GM21528 (cell line): ENCODE measurements at regions not wholly inside any gene's neighbourhood (a gene's known extent, or its start where the extent isn't known, plus 50 kb on each side); places are given as distances from the start of the nearest gene placed in this dataset.
"Not testable (repeated sequence)": the region's sequence is repeated elsewhere in the genome, so short reads cannot be mapped to it uniquely, and the experiment has no call there.

ENCODE experiments used
- ATAC-seq: cut with Tn5 transposase; IDR thresholded peaks from one replicate; pipeline ENCODE4 v1.9.1; 2021; ENCODE audit warnings: mild to moderate bottlenecking, moderate library complexity; ENCODE audit not compliant: unreplicated experiment, low FRiP score

- no peak for ATAC-seq
These were observed 311.5 kb upstream of the ID2 start for GRCh38 chr2:8370258-8370802.

DNA sequence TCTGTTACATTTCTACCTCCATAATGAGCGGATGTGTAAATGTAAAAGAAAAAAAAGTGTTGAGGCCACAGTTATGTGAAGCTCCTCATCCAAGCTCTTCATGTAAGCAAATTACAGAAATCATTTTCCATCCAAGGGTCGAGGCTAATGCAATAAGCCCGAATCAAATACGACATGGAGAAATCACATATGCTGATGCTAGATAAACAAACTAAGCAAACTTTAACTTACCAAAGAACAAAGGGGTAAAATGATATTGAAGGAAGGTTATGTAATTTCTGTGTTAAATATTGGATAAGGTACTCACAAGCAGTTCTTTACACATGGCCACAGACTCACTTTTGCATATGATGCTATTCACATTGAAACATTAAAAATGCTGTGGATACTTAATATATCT lies 310.2 kb upstream of the ID2 start:
- ATAC-seq = no peak

DNA sequence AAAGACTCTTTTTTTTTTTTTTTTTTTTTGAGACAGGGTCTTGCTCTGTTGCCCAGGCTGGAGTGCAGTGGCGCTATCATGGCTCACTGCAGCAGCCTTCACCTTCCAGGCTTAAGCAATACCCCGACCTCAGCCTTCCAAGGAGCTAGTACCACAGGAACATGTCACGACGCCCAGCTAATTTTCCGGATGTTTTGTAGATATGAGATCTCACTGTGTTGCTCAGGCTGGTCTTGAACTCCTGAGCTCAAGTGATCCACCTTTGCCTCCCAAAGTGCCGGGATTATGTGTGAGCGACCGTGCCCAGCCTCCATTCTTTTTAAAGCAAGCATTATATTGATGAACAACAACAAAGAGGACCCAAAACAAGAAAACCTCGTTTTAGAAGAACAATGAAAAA lies 307.1 kb upstream of the ID2 start:
- no peak for ATAC-seq

- ATAC-seq = no peak
These were observed 305.0 kb upstream of the ID2 start for GRCh38 chr2:8376603-8377410.

DNA sequence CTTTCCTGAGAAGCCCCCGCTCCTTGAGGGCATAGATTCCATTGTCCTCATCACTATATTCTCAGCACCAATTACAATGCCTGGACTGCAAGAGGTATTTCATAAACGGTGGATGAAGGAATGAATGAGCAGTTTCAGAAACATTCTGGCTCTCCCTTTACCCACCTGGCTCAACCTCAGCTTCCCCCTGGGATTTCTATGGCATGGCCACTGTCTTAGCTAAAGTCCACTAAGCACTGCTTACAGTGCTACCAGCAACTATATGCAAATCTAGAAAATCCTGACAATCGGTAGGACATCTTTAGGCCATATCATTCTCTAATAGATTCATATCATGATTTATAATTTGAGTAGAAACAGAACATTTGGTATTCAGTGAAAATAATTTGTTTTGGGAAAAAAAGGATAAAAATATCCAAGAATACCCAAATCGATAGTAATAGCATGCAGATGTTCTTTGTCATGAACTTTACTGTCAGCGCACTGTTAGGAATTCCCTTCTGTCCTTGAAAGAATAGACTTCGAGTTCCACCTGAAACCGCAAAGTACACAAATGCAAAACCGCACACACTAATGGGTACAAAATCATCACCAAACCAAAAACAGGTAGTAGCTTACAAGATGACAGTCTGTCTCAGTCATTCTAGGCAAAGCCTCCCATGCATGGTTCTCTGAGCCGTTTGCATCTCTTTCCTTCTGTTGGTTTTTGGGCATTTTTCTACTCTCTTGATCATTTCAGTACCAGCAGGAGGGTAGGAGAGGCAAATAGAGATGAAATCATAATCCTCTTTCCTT lies 303.6 kb upstream of the ID2 start:
- peak; percentile 75 for ATAC-seq

GRCh38 chr2:8379128-8379527 lies 302.7 kb upstream of the ID2 start:
- ATAC-seq = no peak

- ATAC-seq = no peak
These were observed 302.3 kb upstream of the ID2 start for GRCh38 chr2:8379549-8379948.

- peak; percentile 36 for ATAC-seq
These were observed 301.8 kb upstream of the ID2 start for GRCh38 chr2:8380026-8380425.

- ATAC-seq = peak; percentile 65
These were observed 301.3 kb upstream of the ID2 start for GRCh38 chr2:8380566-8380965.

DNA sequence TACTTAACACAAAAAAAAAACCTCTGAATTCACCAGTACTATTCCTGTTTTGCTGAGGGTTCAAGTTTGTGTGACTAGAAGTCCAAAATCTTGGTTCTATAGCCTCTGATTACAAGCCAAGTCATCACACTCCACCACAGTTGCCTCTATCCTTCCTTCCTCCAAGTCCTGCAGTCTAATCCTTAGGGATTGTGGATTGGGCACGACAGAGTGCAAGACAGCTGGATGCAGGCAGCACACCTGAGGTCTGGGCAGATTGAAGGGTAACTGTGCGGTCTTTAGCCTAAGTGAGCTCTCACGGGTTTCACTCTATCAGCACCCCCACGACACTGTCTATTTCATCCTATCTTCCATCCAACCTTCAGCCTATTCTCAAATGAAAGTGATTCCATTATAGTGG lies 299.4 kb upstream of the ID2 start:
- ATAC-seq = no peak

DNA sequence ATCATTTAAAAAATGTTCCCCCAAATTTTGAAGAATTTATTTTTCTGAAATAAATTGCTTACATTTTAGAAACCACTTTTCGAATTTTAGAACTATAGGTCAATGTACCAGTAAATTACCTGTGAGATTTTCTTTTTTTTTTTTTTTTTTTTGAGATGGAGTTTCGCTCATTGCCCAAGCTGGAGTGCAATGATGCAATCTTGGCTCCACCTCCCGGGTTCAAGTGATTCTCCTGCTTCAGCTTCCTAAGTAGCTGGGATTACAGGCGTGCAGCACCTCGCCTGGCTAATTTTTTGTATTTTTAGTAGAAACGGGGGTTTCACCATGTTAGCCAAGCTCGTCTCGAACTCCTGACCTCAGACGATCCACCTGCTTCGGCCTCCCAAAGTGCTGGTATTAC lies 295.1 kb upstream of the ID2 start:
- not testable (repeated sequence) for ATAC-seq

GRCh38 chr2:8388781-8389180 lies 293.1 kb upstream of the ID2 start:
- ATAC-seq = no peak

DNA sequence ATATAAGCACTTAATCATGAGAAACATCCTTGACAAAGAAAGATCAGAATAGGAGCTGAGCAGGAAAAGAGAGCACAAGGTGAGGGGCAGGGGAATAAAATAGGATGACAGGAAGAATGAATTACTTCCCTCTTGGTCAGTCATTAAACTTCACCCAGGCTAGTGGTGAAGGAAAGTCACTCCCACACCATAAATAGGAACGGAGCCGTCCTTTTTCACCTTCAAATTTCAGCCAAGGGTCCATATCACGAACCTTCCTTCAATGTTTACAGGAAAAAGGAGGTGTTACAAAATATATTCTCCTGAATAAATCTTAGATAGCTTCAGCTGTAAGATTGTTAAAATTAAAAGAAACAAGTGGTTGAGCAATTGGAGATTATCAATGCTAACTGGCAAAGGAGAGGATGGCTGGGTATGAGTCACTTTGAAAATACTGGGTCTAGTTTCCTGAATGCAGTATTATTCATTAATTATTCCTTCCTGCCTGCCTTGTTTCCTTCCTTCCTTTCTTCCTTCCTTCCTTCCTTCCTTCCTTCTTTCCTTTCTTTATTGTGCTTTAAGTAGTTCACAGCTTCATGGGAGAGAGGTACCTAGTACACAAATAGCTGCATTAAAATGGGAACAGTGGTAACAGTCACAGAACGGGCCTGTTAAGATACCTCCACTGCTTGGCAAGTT lies 292.3 kb upstream of the ID2 start:
- ATAC-seq = no peak

- no peak for ATAC-seq
These were observed 290.7 kb upstream of the ID2 start for GRCh38 chr2:8391126-8391525.

- no peak for ATAC-seq
These were observed 290.3 kb upstream of the ID2 start for GRCh38 chr2:8391584-8391983.

GRCh38 chr2:8392098-8392866 lies 289.6 kb upstream of the ID2 start:
- no peak for ATAC-seq

DNA sequence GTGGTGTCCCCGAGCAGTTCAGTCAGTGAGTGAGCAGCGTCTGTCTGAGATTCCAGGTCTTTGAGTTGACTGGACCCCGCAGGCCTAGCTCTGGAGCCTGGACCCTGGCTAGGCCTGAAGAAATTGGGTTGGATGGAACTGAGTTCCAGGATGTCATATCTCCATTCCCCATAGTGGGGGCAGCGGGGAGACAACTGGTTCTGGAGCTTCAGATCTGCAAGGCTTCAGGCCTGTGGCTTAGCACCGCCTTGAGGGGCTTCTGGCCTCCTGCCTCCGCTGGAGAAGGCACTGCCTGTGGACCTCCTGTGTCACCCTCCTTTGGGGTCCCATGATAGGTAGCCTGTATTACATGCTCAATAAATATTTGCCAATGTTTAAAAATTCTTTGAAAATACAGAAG lies 288.4 kb upstream of the ID2 start:
- ATAC-seq = no peak

DNA sequence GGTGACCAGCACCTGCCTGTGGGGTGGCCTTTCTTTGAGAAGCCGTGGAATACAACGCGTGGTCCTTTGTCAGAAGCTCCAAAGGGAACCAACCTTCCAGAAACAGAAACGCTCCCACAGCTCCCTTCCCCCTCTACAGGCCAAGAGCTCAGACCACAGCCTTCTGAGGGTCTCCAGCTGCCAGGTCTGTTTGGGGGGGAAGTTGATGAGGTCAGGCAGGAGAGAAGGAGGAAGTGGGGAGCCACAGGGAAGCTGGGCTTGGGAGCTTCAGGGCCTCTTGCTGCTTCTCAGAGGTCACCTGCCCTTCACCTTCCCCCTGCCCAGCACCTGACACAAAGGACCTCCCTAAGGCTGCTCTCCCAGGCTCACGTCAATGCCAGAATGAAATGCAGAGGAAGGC lies 287.7 kb upstream of the ID2 start:
- no peak for ATAC-seq

DNA sequence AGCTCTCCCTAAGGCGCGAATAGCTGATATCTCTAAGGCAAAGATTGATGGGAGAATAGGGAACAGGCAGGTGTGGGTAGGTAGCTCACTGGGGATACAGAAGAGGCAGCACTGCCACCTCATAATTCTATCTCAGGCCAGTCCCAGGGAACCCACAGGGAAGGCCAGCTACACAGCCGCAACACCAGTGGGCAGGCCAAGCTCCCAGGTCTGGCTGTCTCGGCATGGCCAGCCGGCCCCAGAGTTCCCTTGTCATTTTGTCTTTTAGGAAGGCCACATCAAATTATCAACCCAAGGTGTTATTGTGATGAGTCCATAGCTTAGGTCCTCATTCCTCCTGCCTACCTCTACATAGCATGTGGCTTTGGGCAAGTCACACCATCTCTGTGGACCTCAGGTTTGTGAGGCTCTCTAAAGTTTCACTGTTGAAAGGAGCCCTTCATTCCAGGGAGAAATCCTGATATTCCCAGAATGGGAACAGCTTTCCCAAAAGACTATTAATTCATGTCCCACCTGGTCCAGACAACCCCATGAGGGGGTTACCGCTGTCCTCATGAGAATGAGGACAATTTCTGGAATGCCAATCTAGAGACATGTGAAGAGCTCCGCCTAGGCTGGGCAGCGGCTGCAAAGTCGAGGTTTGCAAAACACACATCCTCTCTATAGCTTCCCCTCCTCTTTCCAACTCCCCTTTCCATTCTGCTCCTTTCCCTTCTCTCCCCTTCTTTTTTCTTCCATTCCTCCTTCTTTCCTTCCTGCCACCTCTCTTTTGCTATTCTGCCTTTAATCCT lies 287.1 kb upstream of the ID2 start:
- no peak for ATAC-seq

GRCh38 chr2:8395718-8396117 lies 286.1 kb upstream of the ID2 start:
- no peak for ATAC-seq
